ENCODE measurements at regions not wholly inside any gene's neighbourhood (a gene's known extent, or its start where the extent isn't known, plus 50 kb on each side); places are given as distances from the start of the nearest gene placed in this dataset.

DNA sequence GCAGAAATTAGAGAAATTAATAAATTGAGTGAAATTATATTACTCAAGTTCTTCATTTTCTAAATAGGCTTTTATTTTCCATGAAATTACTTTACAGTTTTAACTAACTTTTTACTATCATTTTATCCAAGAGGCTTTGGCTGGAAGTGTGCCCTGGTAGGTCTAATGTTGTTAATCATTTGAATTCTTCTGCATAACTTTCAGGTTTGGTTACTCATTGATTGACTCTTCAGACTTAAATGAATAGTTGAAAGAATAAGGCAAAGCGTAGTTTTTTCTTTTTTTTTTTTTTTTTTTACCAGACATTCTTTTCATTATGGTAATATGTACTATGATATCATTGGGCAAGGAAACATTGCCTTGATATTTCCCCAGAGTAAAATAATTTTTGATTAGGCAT lies 228.4 kb upstream of the MMADHC start:
- TF ChIP-seq, protein P1, sequence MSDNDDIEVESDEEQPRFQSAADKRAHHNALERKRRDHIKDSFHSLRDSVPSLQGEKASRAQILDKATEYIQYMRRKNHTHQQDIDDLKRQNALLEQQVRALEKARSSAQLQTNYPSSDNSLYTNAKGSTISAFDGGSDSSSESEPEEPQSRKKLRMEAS (CRISPR knock-in tag; IDR thresholded peaks at IDR 0.05), result no peak
- no peak for TF ChIP-seq EP300 (IDR thresholded peaks at IDR 0.05; ENCODE audit: low read length)
- no peak for TF ChIP-seq ZNF140 (CRISPR knock-in tag; IDR thresholded peaks at IDR 0.05)
- no peak for TF ChIP-seq MYNN (IDR thresholded peaks at IDR 0.05)
- TF ChIP-seq MYNN (CRISPR knock-in tag; IDR thresholded peaks at IDR 0.05), result no peak
- TF ChIP-seq CREB1 (IDR thresholded peaks at IDR 0.05), result no peak
- no peak for TF ChIP-seq CREB1 (CRISPR knock-in tag; IDR thresholded peaks at IDR 0.05)
- no peak for TF ChIP-seq HMBOX1 (IDR thresholded peaks at IDR 0.05)
- TF ChIP-seq, protein P2, sequence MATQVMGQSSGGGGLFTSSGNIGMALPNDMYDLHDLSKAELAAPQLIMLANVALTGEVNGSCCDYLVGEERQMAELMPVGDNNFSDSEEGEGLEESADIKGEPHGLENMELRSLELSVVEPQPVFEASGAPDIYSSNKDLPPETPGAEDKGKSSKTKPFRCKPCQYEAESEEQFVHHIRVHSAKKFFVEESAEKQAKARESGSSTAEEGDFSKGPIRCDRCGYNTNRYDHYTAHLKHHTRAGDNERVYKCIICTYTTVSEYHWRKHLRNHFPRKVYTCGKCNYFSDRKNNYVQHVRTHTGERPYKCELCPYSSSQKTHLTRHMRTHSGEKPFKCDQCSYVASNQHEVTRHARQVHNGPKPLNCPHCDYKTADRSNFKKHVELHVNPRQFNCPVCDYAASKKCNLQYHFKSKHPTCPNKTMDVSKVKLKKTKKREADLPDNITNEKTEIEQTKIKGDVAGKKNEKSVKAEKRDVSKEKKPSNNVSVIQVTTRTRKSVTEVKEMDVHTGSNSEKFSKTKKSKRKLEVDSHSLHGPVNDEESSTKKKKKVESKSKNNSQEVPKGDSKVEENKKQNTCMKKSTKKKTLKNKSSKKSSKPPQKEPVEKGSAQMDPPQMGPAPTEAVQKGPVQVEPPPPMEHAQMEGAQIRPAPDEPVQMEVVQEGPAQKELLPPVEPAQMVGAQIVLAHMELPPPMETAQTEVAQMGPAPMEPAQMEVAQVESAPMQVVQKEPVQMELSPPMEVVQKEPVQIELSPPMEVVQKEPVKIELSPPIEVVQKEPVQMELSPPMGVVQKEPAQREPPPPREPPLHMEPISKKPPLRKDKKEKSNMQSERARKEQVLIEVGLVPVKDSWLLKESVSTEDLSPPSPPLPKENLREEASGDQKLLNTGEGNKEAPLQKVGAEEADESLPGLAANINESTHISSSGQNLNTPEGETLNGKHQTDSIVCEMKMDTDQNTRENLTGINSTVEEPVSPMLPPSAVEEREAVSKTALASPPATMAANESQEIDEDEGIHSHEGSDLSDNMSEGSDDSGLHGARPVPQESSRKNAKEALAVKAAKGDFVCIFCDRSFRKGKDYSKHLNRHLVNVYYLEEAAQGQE (IDR thresholded peaks at IDR 0.05; ENCODE audit: borderline replicate concordance), result no peak
- TF ChIP-seq, protein P2 (CRISPR knock-in tag; IDR thresholded peaks at IDR 0.05; ENCODE audit: low read depth), result no peak
- TF ChIP-seq, protein P3, sequence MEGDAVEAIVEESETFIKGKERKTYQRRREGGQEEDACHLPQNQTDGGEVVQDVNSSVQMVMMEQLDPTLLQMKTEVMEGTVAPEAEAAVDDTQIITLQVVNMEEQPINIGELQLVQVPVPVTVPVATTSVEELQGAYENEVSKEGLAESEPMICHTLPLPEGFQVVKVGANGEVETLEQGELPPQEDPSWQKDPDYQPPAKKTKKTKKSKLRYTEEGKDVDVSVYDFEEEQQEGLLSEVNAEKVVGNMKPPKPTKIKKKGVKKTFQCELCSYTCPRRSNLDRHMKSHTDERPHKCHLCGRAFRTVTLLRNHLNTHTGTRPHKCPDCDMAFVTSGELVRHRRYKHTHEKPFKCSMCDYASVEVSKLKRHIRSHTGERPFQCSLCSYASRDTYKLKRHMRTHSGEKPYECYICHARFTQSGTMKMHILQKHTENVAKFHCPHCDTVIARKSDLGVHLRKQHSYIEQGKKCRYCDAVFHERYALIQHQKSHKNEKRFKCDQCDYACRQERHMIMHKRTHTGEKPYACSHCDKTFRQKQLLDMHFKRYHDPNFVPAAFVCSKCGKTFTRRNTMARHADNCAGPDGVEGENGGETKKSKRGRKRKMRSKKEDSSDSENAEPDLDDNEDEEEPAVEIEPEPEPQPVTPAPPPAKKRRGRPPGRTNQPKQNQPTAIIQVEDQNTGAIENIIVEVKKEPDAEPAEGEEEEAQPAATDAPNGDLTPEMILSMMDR (IDR thresholded peaks at IDR 0.05 in 2 of 3, conservative IDR thresholded peaks at IDR 0.05 in 1 of 3; ENCODE audit: insufficient read depth in 2 of 3, low read depth in 1 of 3, low read length in 3 of 3), result no peak
- TF ChIP-seq TAF1 (IDR thresholded peaks at IDR 0.05; ENCODE audit: control insufficient read depth, extremely low read depth, insufficient read depth, low read length, severe bottlenecking), result no peak
- no peak for TF ChIP-seq OTX1 (CRISPR knock-in tag; IDR thresholded peaks at IDR 0.05)
- TF ChIP-seq PHB2 (IDR thresholded peaks at IDR 0.05; ENCODE audit: low read depth), result no peak
- no peak for TF ChIP-seq KDM5B (IDR thresholded peaks at IDR 0.05; ENCODE audit: insufficient replicate concordance, low read depth, low read length)
- no peak for TF ChIP-seq ZNF165 (CRISPR knock-in tag; IDR thresholded peaks at IDR 0.05; ENCODE audit: borderline replicate concordance)

Measured in K562 (cell line).